Right lobe of liver (tissue), 6 donors: ENCODE measurements at regions not wholly inside any gene's neighbourhood (a gene's known extent, or its start where the extent isn't known, plus 50 kb on each side); places are given as distances from the start of the nearest gene placed in this dataset.

ENCODE experiments used
- ATAC-seq, 4 donors: fragments of 200-7000 bp; cut with Tn5 transposase; one replicate each; pipeline ENCODE4 v1.9.1; 2020; ENCODE audit warnings: mild to moderate bottlenecking in 4 of 4, moderate library complexity in 4 of 4
- DNase-seq, 3 donors: peaks; one replicate each; pipeline ENCODE4 v3.0.0-alpha.2; 2020
- H3K27ac ChIP-seq, 3 donors: fragments of 200-600 bp; one replicate each; pipeline ENCODE4 v1.8.0; 2022
- H3K27me3 ChIP-seq, 2 donors: fragments of 200-600 bp; one replicate each; pipeline ENCODE4 v1.8.0; 2022
- H3K36me3 ChIP-seq, 4 donors: fragments of 200-600 bp; sonication (generic) in 1 of 4; one replicate each; pipeline versions ENCODE4 v1.5.1 to v1.8.0; 2017 to 2022; ENCODE audit warnings: control low read depth in 1 of 4
- H3K4me1 ChIP-seq, 4 donors: fragments of 200-600 bp; sonication (generic) in 1 of 4; one replicate each; pipeline versions ENCODE4 v1.5.1 to v1.8.0; 2017 to 2022; ENCODE audit warnings: control low read depth in 1 of 4
- H3K4me3 ChIP-seq, 3 donors: fragments of 200-600 bp; one replicate each; pipeline ENCODE4 v1.8.0; 2022
- H3K9me3 ChIP-seq, 4 donors: fragments of 200-600 bp; sonication (generic) in 1 of 4; one replicate each; pipeline versions ENCODE4 v1.5.1 to v1.8.0; 2017 to 2022; ENCODE audit warnings: control low read depth in 1 of 4
- CTCF ChIP-seq, 4 donors: fragments of 200-600 bp in 3 of 4; fragments of 450-650 bp in 1 of 4; IDR thresholded peaks; one replicate each; pipeline versions ENCODE4 v1.5.1 to v1.8.0; 2016 to 2022; ENCODE audit warnings: antibody characterized with exemption in 4 of 4, mild to moderate bottlenecking in 2 of 4
- POLR2A ChIP-seq: fragments of 450-650 bp; IDR thresholded peaks from one replicate; pipeline ENCODE4 v1.6.1; 2017; ENCODE audit warnings: antibody characterized with exemption, mild to moderate bottlenecking
- WGBS: methylation state at CpG from one replicate; pipeline ENCODE4 v1.1.6; 2018; ENCODE audit warnings: low coverage, low lambda C conversion rate; ENCODE audit not compliant: insufficient coverage; ENCODE audit errors: missing lambda C conversion rate; 5-methylcytosine and 5-hydroxymethylcytosine counted together
- intact Hi-C, 2 donors: fragments of 100-400 bp; cut with DNase I; formaldehyde crosslinking; loops; one replicate each; pipeline versions ENCODE4 v1.11.2 to v1.14.1; 2022
- donor health status: DM: no; HTN: yes; CAD: no.
- donor health status: DM: no; HTN: no; CAD: no.
- donor health status: DM: no; HTN: no; CAD: no.
- donor health status: DM: no; HTN: yes; CAD: no.
- donor health status: DM: no; HTN: yes; CAD: no.

GRCh38 chr2:143934626-143935481 lies 585.1 kb downstream of the ZEB2 start:
- WGBS, result 57% methylated on average over 10 of the region's 10 CpGs
- peaks cover 0 to 11% (median 0%) of the 10 kb centered on the region in 4 donors for H3K4me1 ChIP-seq
- H3K4me3 ChIP-seq, result no peak overlapping the region
- no peaks in the 10 kb centered on the region for H3K9me3 ChIP-seq
- no peaks in the 10 kb centered on the region for H3K36me3 ChIP-seq
- H3K27ac ChIP-seq, result peak overlapping the region in 1 of 3 donors; percentile 3
- TF ChIP-seq CTCF (IDR thresholded peaks at IDR 0.05), result no peak
- no peak for TF ChIP-seq POLR2A
- intact Hi-C loops, result no loop called here
- no peak for DNase-seq
- peak in 1 of 4 donors; percentile 30 for ATAC-seq
- H3K27me3 ChIP-seq, result no peaks in the 10 kb centered on the region

GRCh38 chr2:143933946-143934569 lies 585.9 kb downstream of the ZEB2 start:
- Histone ChIP-seq H3K9me3 (no peaks in the 10 kb centered on the region), H3K27ac (no peak overlapping the region), H3K4me1 (peaks cover 0 to 11% (median 0%) of the 10 kb centered on the region in 4 donors), H3K36me3 (no peaks in the 10 kb centered on the region), H3K4me3 (no peak overlapping the region), H3K27me3 (no peaks in the 10 kb centered on the region)
- intact Hi-C loops, result no loop called here
- DNase-seq (no peak), ATAC-seq (no peak)
- TF ChIP-seq POLR2A (no peak), CTCF (IDR thresholded peaks at IDR 0.05) (no peak)

GRCh38 chr2:143930891-143931290 lies 589.0 kb downstream of the ZEB2 start:
- no peaks in the 10 kb centered on the region for H3K27me3 ChIP-seq
- no peak for TF ChIP-seq POLR2A
- no peak for TF ChIP-seq CTCF (IDR thresholded peaks at IDR 0.05)
- H3K4me1 ChIP-seq, result no peaks in the 10 kb centered on the region
- DNase-seq, result no peak
- H3K27ac ChIP-seq, result no peak overlapping the region
- ATAC-seq, result no peak
- 43% methylated on average over 1 of the region's 2 CpGs for WGBS
- no peaks in the 10 kb centered on the region for H3K36me3 ChIP-seq
- intact Hi-C loops, result no loop called here
- H3K9me3 ChIP-seq, result no peaks in the 10 kb centered on the region
- H3K4me3 ChIP-seq, result no peak overlapping the region

- WGBS, result 43% methylated on average over 1 of the region's 1 CpG
- no peak overlapping the region for H3K27ac ChIP-seq
- H3K9me3 ChIP-seq, result no peaks in the 10 kb centered on the region
- H3K27me3 ChIP-seq, result no peaks in the 10 kb centered on the region
- H3K4me3 ChIP-seq, result no peak overlapping the region
- TF ChIP-seq CTCF (IDR thresholded peaks at IDR 0.05) (no peak), POLR2A (no peak)
- intact Hi-C loops, result no loop called here
- no peaks in the 10 kb centered on the region for H3K36me3 ChIP-seq
- no peaks in the 10 kb centered on the region for H3K4me1 ChIP-seq
- ATAC-seq (no peak), DNase-seq (no peak)
These were observed 591.3 kb downstream of the ZEB2 start for GRCh38 chr2:143928613-143929012.
